Tongue (tissue), 1 donor: ENCODE measurements at regions not wholly inside any gene's neighbourhood (a gene's known extent, or its start where the extent isn't known, plus 50 kb on each side); places are given as distances from the start of the nearest gene placed in this dataset.

Experiments used
- DNase-seq: peaks from one replicate; pipeline ENCODE4 v3.0.0-alpha.2; 2015

DNA sequence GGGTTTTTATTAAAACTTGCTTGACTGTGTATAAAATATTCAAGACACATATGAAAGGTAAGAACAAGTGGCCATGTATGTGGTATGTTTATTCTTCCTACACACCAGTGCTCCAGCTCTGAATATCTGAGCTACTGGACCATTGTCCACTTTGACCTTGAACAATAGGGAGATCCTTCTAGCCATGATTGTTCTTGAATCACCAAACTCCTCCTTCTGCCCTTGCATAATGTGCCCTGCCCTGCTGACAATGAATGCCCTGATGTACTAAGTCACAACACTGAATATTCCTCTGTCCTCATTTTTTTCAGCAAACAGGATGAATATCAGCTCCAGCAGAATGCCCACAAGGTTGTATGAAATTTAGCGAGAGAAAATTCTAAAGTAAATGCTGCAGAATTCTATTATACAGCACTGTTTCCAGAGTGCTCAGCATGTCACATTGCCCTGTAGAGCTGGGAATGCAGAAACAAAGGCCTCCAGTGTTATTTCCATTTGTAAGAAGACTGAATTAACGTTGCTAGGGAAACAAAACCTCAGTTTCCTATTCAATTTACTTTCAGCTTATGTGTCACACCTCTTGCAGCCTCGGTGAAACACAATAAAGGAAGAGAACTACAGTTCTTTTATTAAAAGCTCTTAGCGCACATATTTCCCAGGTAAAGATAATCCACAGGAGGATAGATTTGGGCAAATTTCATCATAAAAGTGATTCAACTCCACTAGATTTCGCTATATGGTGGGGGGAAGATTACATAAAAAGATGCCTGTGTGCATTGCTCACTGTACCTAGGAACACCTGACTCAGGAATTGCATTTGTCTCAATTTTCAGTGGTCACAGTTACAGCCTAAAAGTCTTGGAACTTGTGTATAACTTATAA, 187.4 kb upstream of the ATP1B1 start:
- no peak for DNase-seq

DNA sequence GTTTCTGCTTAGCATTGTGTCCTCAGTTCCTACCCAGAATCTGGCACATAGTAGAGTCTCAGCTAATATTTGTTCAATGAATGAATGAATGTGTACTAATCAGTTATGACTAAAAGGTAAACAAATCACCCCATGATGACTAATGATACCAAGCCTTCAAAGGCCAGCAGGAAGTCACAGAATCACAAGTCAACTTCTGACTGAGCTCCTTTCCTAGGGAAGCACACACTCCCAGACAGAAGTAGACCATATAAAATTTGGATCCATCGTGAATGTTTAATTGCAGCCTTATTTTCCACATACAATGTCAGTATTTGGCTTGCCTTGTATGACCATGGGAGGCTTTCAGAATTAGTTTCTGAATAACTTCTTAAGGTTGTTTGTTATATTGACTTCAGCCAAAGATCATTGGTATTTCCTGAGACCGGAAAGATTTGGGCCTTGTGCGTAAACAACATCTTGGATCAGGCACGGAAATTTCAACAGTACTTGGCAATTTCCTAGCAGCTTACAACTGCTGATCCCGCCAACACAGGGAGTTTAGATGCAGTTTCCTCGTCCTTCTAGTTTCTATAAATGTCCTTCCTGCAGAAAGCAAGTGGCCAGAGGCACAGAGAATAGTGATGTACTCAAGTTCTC, 185.9 kb upstream of the ATP1B1 start:
- peak; percentile 35 for DNase-seq

DNA sequence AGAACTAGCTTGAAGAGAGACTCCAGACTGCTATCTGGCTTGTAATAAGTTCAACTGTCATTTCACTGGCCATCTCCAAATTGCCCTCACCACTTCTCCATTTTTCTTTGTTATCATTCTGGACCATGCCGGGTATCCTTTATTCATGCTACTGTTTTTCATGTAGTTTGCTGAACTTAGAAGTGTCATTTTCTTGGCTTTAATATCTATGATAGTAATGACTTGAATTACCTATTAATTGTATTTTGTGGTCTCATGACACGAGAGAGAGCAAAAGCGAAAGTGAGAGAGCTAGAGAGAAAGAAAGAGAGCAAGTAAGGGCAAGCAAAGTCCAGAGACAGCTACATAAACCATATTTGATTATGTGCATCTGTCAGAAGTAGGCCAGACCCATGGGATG, 184.9 kb upstream of the ATP1B1 start:
- DNase-seq: no peak

DNA sequence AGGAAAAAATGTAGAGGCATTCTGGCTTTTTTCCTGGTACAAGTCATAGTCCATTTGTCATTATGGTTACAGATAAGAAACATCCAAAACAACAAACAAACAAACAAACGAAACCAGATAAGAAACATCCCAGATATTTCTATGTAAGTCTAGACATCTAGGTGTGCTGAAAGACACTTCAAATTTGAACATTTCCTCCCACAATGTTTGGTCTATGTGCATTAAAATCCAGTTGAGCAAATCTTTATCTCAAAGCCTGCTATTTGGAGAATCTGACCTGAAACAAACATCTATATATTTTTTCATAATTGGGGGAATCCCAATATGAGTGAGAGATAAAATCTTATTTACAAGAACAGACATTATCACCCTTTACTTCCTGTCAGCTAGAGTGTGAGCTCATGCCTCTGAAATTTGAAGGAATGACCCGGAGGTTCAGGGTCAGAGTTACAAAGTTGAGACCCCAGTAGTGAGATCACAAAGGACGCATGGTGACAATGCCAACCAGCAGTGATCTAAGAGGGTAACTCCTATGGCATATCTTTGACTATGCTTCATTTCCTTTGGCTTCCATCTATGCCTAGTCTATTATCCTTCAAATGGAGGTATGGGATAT, 182.9 kb upstream of the ATP1B1 start:
- DNase-seq: no peak

DNA sequence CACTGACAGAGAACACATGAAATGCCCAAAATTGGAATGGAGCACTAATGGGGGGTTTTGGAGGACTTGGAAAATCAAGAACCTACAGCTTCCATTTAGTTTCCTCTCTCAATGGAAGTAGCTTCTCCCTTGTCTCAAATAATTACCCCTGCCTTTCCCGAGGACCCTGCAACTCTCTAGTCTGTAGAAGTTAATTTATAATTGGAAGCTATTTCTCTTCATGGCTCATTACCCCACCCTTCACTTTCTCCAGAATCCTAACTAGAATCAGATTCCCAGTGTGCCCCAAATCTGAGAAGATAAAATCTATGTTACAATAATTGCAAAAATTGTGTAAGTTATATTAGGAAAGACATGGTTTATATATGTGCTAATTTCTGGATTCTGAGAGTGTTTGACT, 181.5 kb upstream of the ATP1B1 start:
- no peak for DNase-seq

DNA sequence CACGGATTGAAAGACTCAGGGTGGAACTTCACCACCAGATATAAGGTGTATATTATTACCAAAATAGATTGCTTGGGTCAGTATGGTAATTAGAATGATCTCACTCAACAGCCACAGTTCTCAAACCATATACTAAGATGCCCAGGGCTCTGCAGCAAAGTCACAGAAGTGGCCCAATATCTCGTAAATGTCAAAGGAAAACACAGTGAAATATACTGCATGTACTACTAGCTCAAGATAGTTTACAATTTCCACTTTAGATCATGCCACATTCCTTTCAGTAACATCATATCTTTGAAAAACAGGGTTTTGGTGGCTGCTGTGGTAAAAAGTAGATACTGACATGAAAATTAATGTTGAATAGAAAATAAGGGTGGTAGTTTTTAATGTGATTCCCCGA, 180.3 kb upstream of the ATP1B1 start:
- DNase-seq: no peak

DNA sequence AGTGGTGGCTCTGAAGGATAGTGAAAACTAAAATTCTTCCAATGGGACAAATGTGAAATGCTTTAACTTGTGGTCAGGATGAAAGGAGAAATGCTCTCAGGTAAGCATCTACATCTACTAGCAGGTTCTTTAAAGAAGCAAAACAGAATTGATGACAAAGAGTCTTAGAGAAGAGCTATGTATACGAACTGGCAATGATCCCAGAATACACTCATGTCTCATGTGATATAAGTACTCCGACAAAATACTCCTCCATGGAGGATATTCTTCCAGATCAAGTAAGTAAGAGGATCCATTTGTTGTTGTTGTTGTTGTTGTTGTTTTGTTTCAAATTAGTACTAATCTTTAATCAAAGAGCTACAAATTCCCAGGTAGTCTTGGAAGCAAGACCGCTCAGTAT, 174.0 kb upstream of the ATP1B1 start:
- no peak for DNase-seq

DNA sequence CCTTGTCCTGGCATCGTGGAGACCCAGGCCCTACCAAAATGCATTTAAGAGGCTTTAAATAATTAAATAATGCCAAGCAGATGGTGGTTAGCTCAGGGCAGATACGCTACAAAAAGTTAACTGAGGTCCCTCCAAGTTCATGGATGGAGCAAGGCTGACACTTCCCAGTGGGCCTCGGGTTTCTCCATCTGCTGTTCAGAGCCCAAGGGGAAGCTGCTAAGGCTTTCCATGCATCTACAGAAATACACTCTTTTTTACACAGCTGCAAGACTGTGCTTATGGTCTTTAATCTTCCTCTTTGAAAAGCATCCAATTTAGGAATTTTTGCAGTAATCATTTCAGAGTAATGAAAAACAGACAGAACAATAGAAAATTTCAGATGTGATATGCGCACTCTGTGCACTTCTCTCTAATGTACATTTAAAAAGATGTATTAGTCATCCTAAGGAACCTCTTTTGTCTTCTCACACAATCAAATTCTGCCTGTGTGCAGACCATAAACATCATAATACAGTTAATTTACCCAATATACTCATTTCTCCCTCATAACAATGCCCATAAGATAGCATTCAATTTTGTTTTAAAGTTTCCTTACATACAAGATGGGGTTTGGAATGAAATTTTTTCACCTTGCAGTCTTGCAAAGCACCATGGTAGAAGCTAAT, 173.2 kb upstream of the ATP1B1 start:
- DNase-seq: peak; percentile 51

DNA sequence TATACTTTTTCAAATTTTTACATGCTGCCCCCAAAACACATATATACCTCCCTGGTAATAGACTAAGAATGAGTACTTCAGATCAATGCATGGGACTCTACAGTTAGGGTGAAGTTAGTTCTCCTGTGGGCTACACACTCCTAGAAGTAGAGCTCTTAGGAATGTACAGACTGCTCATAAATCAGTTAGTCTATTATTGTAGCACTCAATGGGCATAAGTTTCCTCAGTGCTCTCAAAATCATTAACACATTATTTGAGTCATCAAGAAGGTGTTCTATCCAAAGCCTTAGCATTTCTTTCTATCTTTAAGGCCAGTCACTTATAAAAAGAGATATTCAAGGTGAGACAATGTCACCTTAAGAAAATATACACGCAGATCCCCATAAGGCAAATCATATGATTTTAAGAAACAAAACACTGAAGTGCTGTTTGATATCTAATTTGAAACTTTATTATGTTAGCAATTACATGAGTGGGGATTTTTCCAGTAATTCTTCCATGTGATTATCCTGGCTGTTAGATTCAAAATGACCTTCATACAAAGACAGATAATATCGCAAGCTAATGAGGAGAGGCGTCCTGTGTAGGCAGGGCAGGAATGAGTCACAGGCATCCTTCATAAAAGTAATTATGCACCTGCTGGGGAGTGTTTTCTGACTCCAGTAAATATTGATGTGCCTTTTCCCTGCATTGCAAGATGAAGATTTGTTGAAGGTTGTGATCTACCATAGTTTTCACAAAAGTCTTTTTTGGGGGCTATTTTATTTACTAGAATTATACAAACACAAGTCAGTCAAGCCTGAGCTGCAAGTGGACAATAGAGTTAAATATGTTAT, 167.2 kb upstream of the ATP1B1 start:
- DNase-seq: no peak

DNA sequence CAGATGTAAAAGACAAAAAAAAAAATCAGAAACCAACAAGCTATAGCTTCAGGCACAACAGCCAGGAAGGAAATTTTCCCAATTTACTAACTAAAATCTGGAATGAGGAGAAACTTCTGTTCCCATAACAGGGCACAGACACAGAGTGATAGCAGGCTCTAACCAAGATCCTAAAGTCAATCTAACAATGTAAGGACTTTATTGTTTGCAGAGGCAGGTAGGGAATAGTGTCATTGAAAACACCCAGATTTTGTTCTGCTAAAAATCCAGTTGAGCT, 166.6 kb upstream of the ATP1B1 start:
- no peak for DNase-seq

DNA sequence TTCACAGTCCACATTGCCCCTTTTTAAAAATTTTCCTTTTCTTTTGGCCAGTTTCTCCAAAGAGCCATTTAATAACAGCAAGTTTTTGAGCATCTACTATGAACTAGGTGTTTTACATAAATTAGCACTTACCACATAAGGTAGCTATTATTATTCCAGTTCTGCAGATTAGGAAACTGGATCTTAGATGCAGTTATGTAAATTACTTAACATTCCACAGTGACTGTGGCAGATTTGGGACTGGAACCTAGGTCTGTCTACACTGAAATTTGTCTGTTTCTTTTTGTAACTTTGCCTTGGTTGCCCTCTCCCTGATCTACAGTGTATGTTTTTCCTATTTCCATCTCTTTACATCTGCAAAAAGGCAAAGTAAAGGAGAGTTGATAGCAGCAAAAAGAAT, 164.8 kb upstream of the ATP1B1 start:
- no peak for DNase-seq

DNA sequence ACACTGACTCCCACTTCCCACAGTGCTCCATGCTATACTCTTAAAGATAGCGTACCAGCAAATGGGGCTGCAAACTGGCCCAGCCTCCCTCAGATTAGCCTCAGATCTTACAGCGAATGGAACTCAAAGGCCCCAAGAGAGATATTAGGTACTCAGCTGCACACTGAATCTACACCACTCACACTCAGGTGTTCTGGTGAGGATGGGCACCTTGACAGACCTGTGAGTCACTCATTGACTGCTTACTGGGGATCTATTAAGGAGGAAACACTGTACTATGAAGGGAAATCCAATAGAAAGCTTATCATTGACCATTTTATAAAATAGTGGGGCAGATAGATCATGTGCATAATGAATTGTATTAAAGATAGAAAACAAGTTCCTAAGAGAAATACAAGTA, 164.3 kb upstream of the ATP1B1 start:
- DNase-seq: no peak

DNA sequence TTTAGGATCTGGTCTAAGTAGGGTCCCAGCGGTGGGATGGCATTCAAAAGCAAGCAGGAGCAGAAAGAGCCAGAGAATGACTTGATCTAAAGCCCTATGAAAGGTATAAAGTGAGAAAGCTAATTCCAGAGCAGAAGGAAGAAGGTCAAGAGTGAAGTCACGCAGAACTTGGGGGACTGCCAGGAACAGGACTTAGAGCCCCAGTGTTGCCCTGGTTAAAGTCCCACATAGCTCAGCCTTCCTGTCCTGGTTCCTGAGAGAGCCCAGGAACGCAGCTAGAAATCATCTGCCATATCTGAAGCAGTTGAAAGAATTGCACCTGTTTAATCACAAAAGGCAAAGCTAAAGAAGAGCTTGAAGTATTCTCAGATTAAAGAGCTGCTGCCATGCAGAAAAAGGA, 160.6 kb upstream of the ATP1B1 start:
- peak; percentile 24 for DNase-seq

DNA sequence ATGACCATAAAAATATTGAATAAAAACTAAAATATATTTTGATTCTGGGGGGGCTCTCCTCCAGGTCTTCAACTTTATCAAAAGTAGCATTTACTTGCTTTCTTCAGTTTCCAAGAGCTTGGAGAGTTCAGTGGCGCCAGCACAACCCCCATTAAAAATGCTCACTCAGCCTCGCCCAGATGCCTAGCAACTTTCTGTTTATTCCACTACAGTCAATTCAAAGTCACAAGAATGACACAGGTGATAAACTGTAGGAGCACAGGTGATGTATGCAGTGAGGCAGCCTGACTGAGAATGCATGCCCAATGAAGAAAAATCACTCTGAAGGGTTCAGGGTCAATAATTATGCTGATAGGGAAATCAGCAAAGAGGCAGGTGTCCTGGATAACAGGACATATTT, 159.4 kb upstream of the ATP1B1 start:
- no peak for DNase-seq

DNA sequence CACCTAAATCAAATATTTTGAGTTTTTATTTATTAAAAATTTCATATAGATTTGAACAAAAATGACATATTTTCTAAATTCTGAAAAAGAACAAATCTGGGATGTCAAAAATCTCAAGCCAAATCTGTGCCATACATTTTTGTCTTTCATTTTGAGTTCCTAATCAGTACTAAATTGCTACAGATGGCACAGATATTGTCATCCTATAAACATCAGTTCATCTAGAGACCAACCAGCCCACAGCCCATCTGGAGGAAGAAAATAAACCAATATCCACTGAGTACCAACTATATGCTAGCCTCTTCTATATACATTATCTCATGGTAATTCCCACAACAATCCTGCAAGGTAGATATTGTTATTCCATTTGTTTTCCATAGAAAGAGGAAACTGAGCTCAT, 156.8 kb upstream of the ATP1B1 start:
- no peak for DNase-seq

DNA sequence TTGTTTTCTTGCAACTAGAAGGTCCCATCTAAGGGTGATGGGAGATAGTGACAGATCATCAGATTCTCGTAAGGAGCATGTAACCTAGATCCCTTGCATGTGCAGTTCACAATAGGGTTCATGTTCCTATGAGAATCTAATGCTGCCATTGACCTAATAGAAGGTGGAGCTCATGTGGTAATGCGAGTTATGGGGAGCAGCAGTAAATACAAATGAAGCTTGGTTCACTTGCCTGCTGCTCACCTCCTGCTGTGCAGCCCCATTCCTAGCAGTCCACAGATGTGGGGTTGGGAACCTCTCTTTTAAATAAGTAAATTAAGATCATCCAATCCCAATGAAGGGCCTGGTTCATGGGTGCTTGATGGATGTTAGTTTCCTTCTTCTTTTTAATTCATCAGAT, 148.7 kb upstream of the ATP1B1 start:
- DNase-seq: no peak

DNA sequence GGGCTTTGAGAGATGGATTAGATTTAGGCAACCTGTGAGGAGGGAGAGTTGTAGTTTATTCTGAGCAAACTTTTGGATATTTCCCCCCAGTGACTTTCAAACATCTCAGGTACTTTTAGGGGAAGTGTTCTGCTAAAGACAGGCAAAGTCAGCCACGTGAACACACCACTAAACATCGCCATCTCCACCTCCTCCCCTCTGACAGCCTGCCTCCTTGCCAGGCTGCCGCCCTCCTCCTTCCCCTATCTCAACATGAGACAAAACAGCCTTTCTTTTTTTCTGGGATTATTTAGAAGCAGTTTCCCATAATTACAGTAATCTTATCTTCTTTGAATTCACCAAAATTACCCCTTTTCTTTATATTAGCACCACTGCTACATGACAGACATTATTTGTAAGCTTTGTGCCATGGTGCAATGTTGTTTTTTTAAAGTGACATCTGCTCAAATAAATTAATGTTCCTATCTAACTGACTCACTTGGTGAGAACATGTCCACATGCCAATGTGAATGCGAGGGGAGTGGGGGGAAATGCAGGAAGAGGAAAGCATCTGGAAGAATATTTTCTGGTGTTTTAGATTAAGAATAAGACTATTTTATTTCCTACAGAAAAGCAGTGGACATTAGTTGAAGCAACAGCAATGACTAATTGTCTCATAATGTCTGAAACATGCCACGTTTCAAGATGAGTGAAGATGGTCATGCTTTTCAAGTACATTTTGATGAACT, 147.8 kb upstream of the ATP1B1 start:
- DNase-seq: no peak

DNA sequence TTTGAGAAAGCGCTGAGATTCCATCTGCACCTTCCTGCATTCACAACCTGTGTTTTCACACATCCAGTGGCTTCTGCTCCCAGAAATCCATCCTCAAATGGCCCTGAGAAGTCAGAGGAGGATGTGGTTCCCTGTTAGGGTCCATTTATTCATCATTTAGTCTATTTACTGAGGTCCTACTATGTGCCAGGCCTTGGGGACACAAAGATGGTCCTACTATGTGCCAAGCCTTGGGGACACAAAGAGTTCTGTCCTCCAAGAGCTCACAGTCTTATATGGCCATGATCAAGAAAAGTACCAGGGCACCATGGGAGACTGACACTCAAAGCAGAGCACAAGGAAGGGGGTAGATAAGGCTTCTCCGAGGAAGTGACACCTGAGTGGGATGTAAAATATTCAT, 147.1 kb upstream of the ATP1B1 start:
- DNase-seq: no peak

DNA sequence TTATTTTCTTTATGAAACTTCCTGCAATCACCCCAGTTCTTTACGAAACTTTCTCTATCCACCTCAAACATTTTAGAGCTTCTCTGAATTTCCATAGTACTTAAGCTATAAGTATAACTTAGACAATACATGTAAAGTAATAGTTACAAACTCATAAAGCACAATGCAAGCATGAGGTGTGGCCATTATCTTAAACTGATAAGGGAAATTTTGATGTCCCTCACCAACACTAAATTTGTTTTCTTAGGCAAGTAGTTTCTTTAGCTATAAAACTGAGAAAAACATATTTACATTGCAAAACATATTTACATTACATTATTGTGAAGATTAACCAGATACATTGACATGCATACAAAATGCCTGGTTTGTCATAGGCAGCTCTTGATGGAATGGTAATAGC, 146.4 kb upstream of the ATP1B1 start:
- no peak for DNase-seq

DNA sequence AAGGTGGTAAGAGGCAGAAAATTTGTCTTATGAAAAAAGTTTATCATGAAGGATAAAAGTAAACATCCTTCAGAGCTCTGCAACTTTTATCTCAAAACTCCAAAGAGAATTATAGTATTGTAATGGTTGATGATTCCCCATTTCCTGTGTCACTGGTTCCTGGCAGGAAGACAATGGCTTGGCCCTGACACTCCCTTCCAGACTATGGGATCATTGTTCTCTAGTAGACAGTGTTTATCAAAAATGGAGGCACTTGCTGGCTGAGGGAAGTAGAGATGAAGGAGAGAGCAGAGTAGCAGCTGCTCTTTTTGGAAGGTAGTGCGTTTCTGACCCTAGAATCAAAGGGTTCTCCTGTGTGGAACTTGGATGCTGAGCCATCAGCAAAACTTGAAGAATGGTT, 145.9 kb upstream of the ATP1B1 start:
- no peak for DNase-seq

DNA sequence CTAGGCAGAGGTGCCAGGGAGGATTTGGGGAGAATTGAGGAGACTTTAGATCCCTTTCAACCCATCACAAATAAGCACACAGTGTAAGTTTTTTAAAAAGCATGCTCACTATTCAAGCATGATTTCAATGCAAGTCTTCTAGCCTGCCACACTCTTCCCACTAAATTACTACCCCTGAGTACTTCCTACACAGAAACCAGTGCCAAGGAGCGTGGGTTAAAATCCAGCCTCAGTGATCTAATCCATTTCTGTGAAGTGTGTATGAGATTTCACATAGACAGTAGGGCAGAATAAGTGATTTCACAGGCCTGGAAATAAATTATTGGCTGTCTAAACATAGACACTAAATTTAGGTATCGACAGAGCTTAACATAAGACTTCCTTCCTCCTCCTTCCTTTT, 142.9 kb upstream of the ATP1B1 start:
- DNase-seq: no peak

DNA sequence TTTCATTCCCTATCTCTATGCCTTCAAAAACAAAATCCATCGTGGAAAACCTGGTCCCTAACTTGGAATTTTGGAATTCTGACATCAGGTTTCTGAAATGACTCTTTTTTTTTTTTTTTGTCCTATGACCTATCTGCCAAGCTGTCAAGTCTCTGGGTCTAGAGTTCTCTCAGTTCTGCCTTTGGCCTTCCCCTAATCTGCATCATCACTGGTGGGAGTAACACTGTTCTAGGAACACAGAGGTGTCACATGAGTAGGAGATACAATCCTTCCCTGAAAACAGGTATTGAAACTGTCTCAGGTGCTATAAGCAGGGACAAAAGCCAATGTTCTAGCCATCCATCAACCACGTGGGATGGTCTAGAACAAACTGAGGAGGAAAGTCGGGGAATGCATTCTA, 142.0 kb upstream of the ATP1B1 start:
- no peak for DNase-seq
